Smooth muscle cell (in vitro differentiated cells): ENCODE measurements at regions not wholly inside any gene's neighbourhood (a gene's known extent, or its start where the extent isn't known, plus 50 kb on each side); places are given as distances from the start of the nearest gene placed in this dataset.
A peak's percentile ranks its signal among the peaks of the same experiment; 100 is the strongest.

ENCODE experiments used
- DNase-seq: peaks from one replicate; lab custom pipeline; 2025; ENCODE audit not compliant: unreplicated experiment; lab: John Stamatoyannopoulos, UW
- H2AFZ ChIP-seq: fragments of 200-600 bp; sonication (generic); 2 replicates; pipeline ENCODE4 v1.6.0; 2016; ENCODE audit warnings: antibody characterized with exemption, low read depth, mild to moderate bottlenecking
- H3F3A ChIP-seq: fragments of 200-600 bp; sonication (generic); 2 replicates; pipeline ENCODE4 v1.6.0; 2017; ENCODE audit warnings: antibody characterized with exemption, low read depth
- H3K27ac ChIP-seq: fragments of 200-600 bp; sonication (generic); 2 replicates; pipeline ENCODE4 v1.5.1; 2016; ENCODE audit warnings: low read depth, mild to moderate bottlenecking
- H3K27me3 ChIP-seq: fragments of 200-600 bp; sonication (generic); 2 replicates; pipeline ENCODE4 v1.6.1; 2016; ENCODE audit warnings: low read depth, mild to moderate bottlenecking
- H3K36me3 ChIP-seq: fragments of 200-600 bp; sonication (generic); 2 replicates; pipeline ENCODE4 v1.5.1; 2016; ENCODE audit warnings: low read depth
- H3K4me1 ChIP-seq: fragments of 200-600 bp; sonication (generic); 2 replicates; pipeline ENCODE4 v1.5.1; 2016; ENCODE audit warnings: low read depth
- H3K4me2 ChIP-seq: fragments of 200-600 bp; sonication (generic); 2 replicates; pipeline ENCODE4 v1.6.0; 2016; ENCODE audit warnings: mild to moderate bottlenecking
- H3K4me3 ChIP-seq: fragments of 200-600 bp; sonication (generic); 2 replicates; pipeline ENCODE4 v1.5.1; 2016; ENCODE audit warnings: mild to moderate bottlenecking
- H3K79me2 ChIP-seq: fragments of 200-600 bp; sonication (generic); 2 replicates; pipeline ENCODE4 v1.6.0; 2016; ENCODE audit warnings: low read depth, mild to moderate bottlenecking
- H3K9ac ChIP-seq: fragments of 200-600 bp; sonication (generic); 2 replicates; pipeline ENCODE4 v1.6.0; 2016; ENCODE audit warnings: low read depth
- H3K9me3 ChIP-seq: fragments of 200-600 bp; sonication (generic); replicated peaks from 2 replicates; pipeline ENCODE4 v1.5.1; 2016; ENCODE audit warnings: low read depth
- H4K20me1 ChIP-seq: fragments of 200-600 bp; sonication (generic); 2 replicates; pipeline ENCODE4 v1.6.0; 2016; ENCODE audit warnings: low read depth
- CTCF ChIP-seq: fragments of 200-600 bp; sonication (generic); IDR thresholded peaks from 2 replicates; pipeline ENCODE4 v1.5.1; 2017; ENCODE audit warnings: borderline replicate concordance, mild to moderate bottlenecking, antibody characterized with exemption; ENCODE audit not compliant: insufficient read depth, poor library complexity, severe bottlenecking
- WGBS: methylation state at CpG from one replicate; pipeline ENCODE4 v1.1.7; 2016; ENCODE audit warnings: low lambda C conversion rate; 5-methylcytosine and 5-hydroxymethylcytosine counted together

- Histone ChIP-seq H3K9me3 (no peaks in the 10 kb centered on the region), H3K36me3 (no peaks in the 10 kb centered on the region), H3F3A (no peaks in the 10 kb centered on the region), H3K4me3 (no peak overlapping the region), H3K9ac (no peak overlapping the region), H3K27ac (no peak overlapping the region), H3K4me2 (no peak overlapping the region), H4K20me1 (no peaks in the 10 kb centered on the region), H2AFZ (no peak overlapping the region), H3K79me2 (no peaks in the 10 kb centered on the region), H3K27me3 (no peaks in the 10 kb centered on the region), H3K4me1 (no peaks in the 10 kb centered on the region)
- no peak for TF ChIP-seq CTCF
- DNase-seq: no peak
- WGBS: 94% methylated on average over 2 of the region's 2 CpGs
Measured at GRCh38 chr2:39914949-39915348, 135.9 kb upstream of the THUMPD2 start.

GRCh38 chr2:39913648-39914461 is 134.8 kb upstream of the THUMPD2 start:
- H4K20me1 ChIP-seq: no peaks in the 10 kb centered on the region
- H3K4me1 ChIP-seq: no peaks in the 10 kb centered on the region
- no peak overlapping the region for H3K4me2 ChIP-seq
- TF ChIP-seq CTCF: peak; percentile 94
- H3K27me3 ChIP-seq: no peaks in the 10 kb centered on the region
- no peaks in the 10 kb centered on the region for H3K79me2 ChIP-seq
- WGBS: 23% methylated on average over 5 of the region's 5 CpGs
- no peak overlapping the region for H2AFZ ChIP-seq
- no peak for DNase-seq
- H3K27ac ChIP-seq: no peak overlapping the region
- H3K36me3 ChIP-seq: no peaks in the 10 kb centered on the region
- no peak overlapping the region for H3K4me3 ChIP-seq
- H3K9me3 ChIP-seq: no peaks in the 10 kb centered on the region
- no peak overlapping the region for H3K9ac ChIP-seq
- H3F3A ChIP-seq: no peaks in the 10 kb centered on the region

- H4K20me1 ChIP-seq: no peaks in the 10 kb centered on the region
- H3K27me3 ChIP-seq: peaks cover 4% of the 10 kb centered on the region
- H3K27ac ChIP-seq: no peak overlapping the region
- no peaks in the 10 kb centered on the region for H3F3A ChIP-seq
- H3K9me3 ChIP-seq: no peaks in the 10 kb centered on the region
- H3K79me2 ChIP-seq: no peaks in the 10 kb centered on the region
- H2AFZ ChIP-seq: no peak overlapping the region
- no peaks in the 10 kb centered on the region for H3K36me3 ChIP-seq
- no peak overlapping the region for H3K9ac ChIP-seq
- no peaks in the 10 kb centered on the region for H3K4me1 ChIP-seq
- no peak for TF ChIP-seq CTCF
- H3K4me3 ChIP-seq: no peak overlapping the region
- DNase-seq: no peak
- no peak overlapping the region for H3K4me2 ChIP-seq
Measured at GRCh38 chr2:39902103-39902502, 123.0 kb upstream of the THUMPD2 start.

- no peak for TF ChIP-seq CTCF
- Histone ChIP-seq H3K9me3 (no peaks in the 10 kb centered on the region), H2AFZ (no peak overlapping the region), H3K27me3 (no peaks in the 10 kb centered on the region), H3K36me3 (no peaks in the 10 kb centered on the region), H3F3A (no peaks in the 10 kb centered on the region), H3K27ac (no peak overlapping the region), H3K79me2 (no peaks in the 10 kb centered on the region), H4K20me1 (no peaks in the 10 kb centered on the region), H3K9ac (no peak overlapping the region), H3K4me3 (no peak overlapping the region), H3K4me1 (no peaks in the 10 kb centered on the region), H3K4me2 (no peak overlapping the region)
- 97% methylated on average over 3 of the region's 3 CpGs for WGBS
- DNase-seq: no peak
Measured at GRCh38 chr2:39898934-39899333, 119.9 kb upstream of the THUMPD2 start.
